GM12873 (cell line): ENCODE measurements at regions not wholly inside any gene's neighbourhood (a gene's known extent, or its start where the extent isn't known, plus 50 kb on each side); places are given as distances from the start of the nearest gene placed in this dataset.

Experiments
- TF ChIP-seq, protein P1 (sequence below): IDR thresholded peaks from 2 replicates; pipeline ENCODE4 v1.5.1; 2012; ENCODE audit warnings: low read depth, mild to moderate bottlenecking, moderate library complexity, low read length, control low read depth; ENCODE audit not compliant: insufficient read depth; ENCODE audit errors: missing control alignments

- TF ChIP-seq, protein P1, sequence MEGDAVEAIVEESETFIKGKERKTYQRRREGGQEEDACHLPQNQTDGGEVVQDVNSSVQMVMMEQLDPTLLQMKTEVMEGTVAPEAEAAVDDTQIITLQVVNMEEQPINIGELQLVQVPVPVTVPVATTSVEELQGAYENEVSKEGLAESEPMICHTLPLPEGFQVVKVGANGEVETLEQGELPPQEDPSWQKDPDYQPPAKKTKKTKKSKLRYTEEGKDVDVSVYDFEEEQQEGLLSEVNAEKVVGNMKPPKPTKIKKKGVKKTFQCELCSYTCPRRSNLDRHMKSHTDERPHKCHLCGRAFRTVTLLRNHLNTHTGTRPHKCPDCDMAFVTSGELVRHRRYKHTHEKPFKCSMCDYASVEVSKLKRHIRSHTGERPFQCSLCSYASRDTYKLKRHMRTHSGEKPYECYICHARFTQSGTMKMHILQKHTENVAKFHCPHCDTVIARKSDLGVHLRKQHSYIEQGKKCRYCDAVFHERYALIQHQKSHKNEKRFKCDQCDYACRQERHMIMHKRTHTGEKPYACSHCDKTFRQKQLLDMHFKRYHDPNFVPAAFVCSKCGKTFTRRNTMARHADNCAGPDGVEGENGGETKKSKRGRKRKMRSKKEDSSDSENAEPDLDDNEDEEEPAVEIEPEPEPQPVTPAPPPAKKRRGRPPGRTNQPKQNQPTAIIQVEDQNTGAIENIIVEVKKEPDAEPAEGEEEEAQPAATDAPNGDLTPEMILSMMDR, result no peak
Observed at GRCh38 chr9:2285416-2286332, 270.5 kb downstream of the SMARCA2 start.

DNA sequence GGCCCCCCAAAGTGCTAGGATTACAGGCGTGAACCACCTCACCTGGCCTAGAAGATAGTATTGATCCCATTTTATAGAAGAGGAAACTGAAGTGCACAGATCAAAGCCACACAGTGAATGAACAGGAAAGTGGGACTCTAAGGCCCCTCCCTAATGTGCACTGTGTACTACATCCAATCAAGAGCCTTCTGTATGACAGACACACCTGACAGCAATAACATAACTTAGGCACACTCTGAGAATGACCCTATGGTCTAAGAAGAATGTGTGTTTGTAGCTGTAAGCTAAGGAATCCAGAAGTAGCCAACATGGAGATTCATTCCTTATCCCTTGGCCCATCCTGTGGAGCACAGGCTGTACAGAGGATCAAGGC, 271.2 kb downstream of the SMARCA2 start:
- TF ChIP-seq, protein P1, result no peak

DNA sequence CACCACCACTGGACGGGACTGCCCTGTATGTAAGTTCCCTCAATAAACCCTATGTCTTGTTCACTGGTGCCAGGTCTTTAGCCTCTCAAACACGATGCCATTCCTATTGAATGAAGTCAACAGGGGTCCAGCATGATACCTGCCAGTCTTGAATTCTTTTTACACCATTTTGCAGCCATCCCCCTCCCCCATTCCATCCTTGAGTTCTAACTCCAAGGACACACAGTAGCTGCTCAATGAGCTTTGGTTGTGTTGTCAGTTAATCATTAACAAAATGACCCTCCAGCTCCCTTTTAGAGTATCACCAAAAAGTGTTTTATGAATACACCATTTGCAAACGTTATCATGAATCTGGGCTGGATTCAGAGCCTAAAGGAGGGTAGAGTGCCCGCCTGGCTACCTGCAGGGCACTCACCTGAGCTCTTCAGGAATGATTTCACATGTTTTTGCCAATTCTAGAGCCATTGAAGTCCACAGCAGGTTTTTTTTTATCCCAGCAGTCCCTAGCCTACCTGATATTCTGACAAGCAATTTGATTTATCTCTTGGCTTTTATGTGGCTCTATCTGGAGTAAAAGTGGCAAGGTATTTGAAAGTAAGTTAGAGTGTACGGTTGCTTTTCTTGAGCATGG, 271.8 kb downstream of the SMARCA2 start:
- TF ChIP-seq, protein P1, result no peak

DNA sequence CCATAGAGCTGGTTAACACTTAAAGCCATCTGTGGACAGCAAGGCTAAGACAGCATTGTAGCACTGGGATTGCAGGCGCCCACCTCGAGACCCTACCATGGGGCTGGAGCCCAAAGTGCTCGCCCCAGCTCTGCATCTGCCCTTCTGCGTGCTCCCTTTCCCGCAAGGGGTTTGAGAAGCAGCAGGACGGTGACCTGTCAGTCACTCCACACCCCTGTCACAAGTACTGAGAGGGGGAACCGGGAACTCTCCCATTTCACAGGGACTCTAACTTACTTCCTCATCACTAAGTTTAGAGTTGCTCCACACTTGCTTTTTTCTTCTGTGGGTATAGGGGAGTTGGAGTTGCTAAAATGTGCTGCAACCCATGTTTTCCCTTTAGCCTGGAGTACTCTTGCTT, 273.2 kb downstream of the SMARCA2 start:
- TF ChIP-seq, protein P1, result no peak

- TF ChIP-seq, protein P1, result no peak
Observed at GRCh38 chr9:2289263-2289662, 274.1 kb downstream of the SMARCA2 start.

- TF ChIP-seq, protein P1, result no peak
Observed at GRCh38 chr9:2290382-2290781, 275.2 kb downstream of the SMARCA2 start.

- TF ChIP-seq, protein P1, result no peak
Observed at GRCh38 chr9:2291980-2292704, 277.0 kb downstream of the SMARCA2 start.
